Calu3 (cell line): ENCODE measurements at regions not wholly inside any gene's neighbourhood (a gene's known extent, or its start where the extent isn't known, plus 50 kb on each side); places are given as distances from the start of the nearest gene placed in this dataset.

ENCODE experiments used
- BruUV-seq: library from RNA; stranded (reverse); fragments of 400-500 nt; replicated peaks from 2 replicates; lab custom pipeline; 2021; lab: Mats Ljungman, UMichigan
- CTCF ChIA-PET: fragments of 300-600 bp; sonication (Branson Sonifier 250); formaldehyde crosslinking; loops from one replicate; lab custom pipeline; 2022; ENCODE audit warnings: antibody characterized with exemption; lab: Charles Lee
- DNase-seq: peaks from one replicate; pipeline ENCODE4 v3.0.0; 2022
- H3K27ac Mint-ChIP-seq: one replicate; pipeline ENCODE4 v1.8.0; 2022; ENCODE audit warnings: mixed read lengths; ENCODE audit not compliant: unreplicated experiment
- H3K27me3 Mint-ChIP-seq: one replicate; pipeline ENCODE4 v1.8.0; 2022; ENCODE audit warnings: mixed read lengths; ENCODE audit not compliant: unreplicated experiment
- H3K36me3 Mint-ChIP-seq: one replicate; pipeline ENCODE4 v1.8.0; 2022; ENCODE audit warnings: mild to moderate bottlenecking, moderate library complexity, mixed read lengths; ENCODE audit not compliant: insufficient read depth, unreplicated experiment
- H3K4me1 Mint-ChIP-seq: one replicate; pipeline ENCODE4 v1.8.0; 2022; ENCODE audit warnings: mild to moderate bottlenecking, low read depth, mixed read lengths; ENCODE audit not compliant: unreplicated experiment
- H3K4me3 Mint-ChIP-seq: one replicate; pipeline ENCODE4 v1.8.0; 2022; ENCODE audit warnings: mild to moderate bottlenecking, low read depth, moderate library complexity, mixed read lengths; ENCODE audit not compliant: unreplicated experiment
- H3K9me3 Mint-ChIP-seq: one replicate; pipeline ENCODE4 v1.8.0; 2022; ENCODE audit warnings: low read depth, mixed read lengths; ENCODE audit not compliant: unreplicated experiment
- CTCF ChIP-seq: fragments of 200-600 bp; IDR thresholded peaks from one replicate; pipeline ENCODE4 v1.8.0; 2022; ENCODE audit warnings: antibody characterized with exemption; ENCODE audit not compliant: unreplicated experiment
- intact Hi-C: fragments of 100-400 bp; cut with micrococcal nuclease; formaldehyde crosslinking; loops from one replicate; pipeline ENCODE4 v1.10.0; 2022; ENCODE audit not compliant: unreplicated experiment

GRCh38 chr2:237264480-237265219 is 149.3 kb downstream of the COL6A3 start:
- DNase-seq = no peak
- no peak overlapping the region for H3K27ac Mint-ChIP-seq
- H3K27me3 Mint-ChIP-seq = no peaks in the 10 kb centered on the region
- no peaks in the 10 kb centered on the region for H3K36me3 Mint-ChIP-seq
- CTCF ChIA-PET = no interaction called here
- no peak for TF ChIP-seq CTCF
- BruUV-seq = no TSS peak
- intact Hi-C loops = no loop called here
- no peaks in the 10 kb centered on the region for H3K4me1 Mint-ChIP-seq
- no peak overlapping the region for H3K4me3 Mint-ChIP-seq
- no peaks in the 10 kb centered on the region for H3K9me3 Mint-ChIP-seq

- H3K36me3 Mint-ChIP-seq = no peaks in the 10 kb centered on the region
- CTCF ChIA-PET = no interaction called here
- H3K27me3 Mint-ChIP-seq = no peaks in the 10 kb centered on the region
- H3K4me1 Mint-ChIP-seq = no peaks in the 10 kb centered on the region
- DNase-seq = no peak
- no TSS peak for BruUV-seq
- no peak overlapping the region for H3K4me3 Mint-ChIP-seq
- TF ChIP-seq CTCF = no peak
- intact Hi-C loops = no loop called here
- no peak overlapping the region for H3K27ac Mint-ChIP-seq
- no peaks in the 10 kb centered on the region for H3K9me3 Mint-ChIP-seq
Observed at GRCh38 chr2:237268004-237268708, 145.8 kb downstream of the COL6A3 start.

DNA sequence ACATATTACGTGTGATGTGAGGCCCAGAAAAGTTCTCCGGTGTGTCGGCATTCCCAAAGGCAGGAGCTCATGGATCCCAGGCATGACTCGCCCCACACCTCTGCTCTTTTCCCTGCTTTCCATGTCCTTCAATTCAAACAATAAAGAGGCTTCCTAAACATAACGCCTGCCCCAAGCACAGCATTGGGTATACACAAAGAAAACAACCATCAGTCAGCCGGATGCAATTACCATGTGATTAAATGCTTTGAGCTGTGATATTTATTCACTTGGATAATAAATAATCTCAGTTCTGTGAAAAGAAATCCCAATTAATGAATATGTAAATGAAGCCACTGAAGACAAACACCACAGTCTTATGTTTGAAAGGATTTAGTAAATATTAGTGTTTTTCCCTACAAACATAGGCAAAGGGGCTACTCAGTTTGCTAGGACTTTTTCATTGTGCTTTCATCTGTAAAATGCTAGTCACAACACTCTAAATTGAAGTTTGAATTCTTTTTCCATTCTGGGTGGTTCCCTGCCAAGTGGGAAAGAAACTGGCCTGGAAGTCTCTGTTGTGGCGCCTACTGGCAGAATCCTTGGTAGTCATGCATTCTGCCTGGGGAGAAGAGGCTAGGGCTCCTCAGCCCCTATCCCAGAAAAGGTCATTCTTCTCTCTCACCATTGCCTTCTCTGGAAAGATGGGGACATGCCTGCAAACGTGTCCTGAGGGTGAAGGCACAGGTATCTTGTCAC is 144.7 kb downstream of the COL6A3 start:
- no peak for TF ChIP-seq CTCF

GRCh38 chr2:237270520-237270919 is 143.4 kb downstream of the COL6A3 start:
- Mint-ChIP-seq H3K4me1 (no peaks in the 10 kb centered on the region), H3K9me3 (no peaks in the 10 kb centered on the region), H3K27me3 (no peaks in the 10 kb centered on the region), H3K27ac (no peak overlapping the region), H3K36me3 (no peaks in the 10 kb centered on the region), H3K4me3 (no peak overlapping the region)
- DNase-seq = no peak
- CTCF ChIA-PET = no interaction called here
- TF ChIP-seq CTCF = no peak
- BruUV-seq = no TSS peak
- intact Hi-C loops = no loop called here

More for the DNA sequence above, 144.7 kb downstream of the COL6A3 start:
- no peak overlapping the region for H3K4me3 Mint-ChIP-seq
- no peaks in the 10 kb centered on the region for H3K9me3 Mint-ChIP-seq
- intact Hi-C loops = no loop called here
- H3K27ac Mint-ChIP-seq = no peak overlapping the region
- no peaks in the 10 kb centered on the region for H3K4me1 Mint-ChIP-seq
- no peaks in the 10 kb centered on the region for H3K27me3 Mint-ChIP-seq
- CTCF ChIA-PET = no interaction called here
- no peak for DNase-seq
- H3K36me3 Mint-ChIP-seq = no peaks in the 10 kb centered on the region
- no TSS peak for BruUV-seq
